ENCODE measurements at regions not wholly inside any gene's neighbourhood (a gene's known extent, or its start where the extent isn't known, plus 50 kb on each side); places are given as distances from the start of the nearest gene placed in this dataset.
A peak's percentile ranks its signal among the peaks of the same experiment; 100 is the strongest.
"Not testable (repeated sequence)": the region's sequence is repeated elsewhere in the genome, so short reads cannot be mapped to it uniquely, and the experiment has no call there.

GRCh38 chr16:59540621-59541020 is 806.5 kb upstream of the GOT2 start:
- DNase-seq (ENCODE audit: low spot score), result no peak

GRCh38 chr16:59535298-59535697 is 801.2 kb upstream of the GOT2 start:
- DNase-seq (ENCODE audit: low spot score), result no peak

- peak; percentile 22 for DNase-seq (ENCODE audit: low spot score)
These were observed 793.3 kb upstream of the GOT2 start for GRCh38 chr16:59527206-59527997.

- DNase-seq (ENCODE audit: low spot score), result no peak
These were observed 788.7 kb upstream of the GOT2 start for GRCh38 chr16:59522826-59523225.

- not testable (repeated sequence) for DNase-seq (ENCODE audit: low spot score)
These were observed 784.6 kb upstream of the GOT2 start for GRCh38 chr16:59518721-59519120.

GRCh38 chr16:59514651-59515050 is 780.5 kb upstream of the GOT2 start:
- no peak for DNase-seq (ENCODE audit: low spot score)

GRCh38 chr16:59510008-59510424 is 775.9 kb upstream of the GOT2 start:
- no peak for DNase-seq (ENCODE audit: low spot score)

GRCh38 chr16:59500601-59501000 is 766.5 kb upstream of the GOT2 start:
- DNase-seq (ENCODE audit: low spot score), result no peak

- no peak for DNase-seq (ENCODE audit: low spot score)
These were observed 753.0 kb upstream of the GOT2 start for GRCh38 chr16:59487067-59487466.

GRCh38 chr16:59484833-59485516 is 750.9 kb upstream of the GOT2 start:
- no peak for DNase-seq (ENCODE audit: low spot score)

GRCh38 chr16:59478838-59479237 is 744.7 kb upstream of the GOT2 start:
- no peak for DNase-seq (ENCODE audit: low spot score)

- no peak for DNase-seq (ENCODE audit: low spot score)
These were observed 736.4 kb upstream of the GOT2 start for GRCh38 chr16:59470556-59470955.

GRCh38 chr16:59469266-59469665 is 735.1 kb upstream of the GOT2 start:
- no peak for DNase-seq (ENCODE audit: low spot score)

GRCh38 chr16:59463776-59464175 is 729.7 kb upstream of the GOT2 start:
- DNase-seq (ENCODE audit: low spot score), result no peak

- DNase-seq (ENCODE audit: low spot score), result no peak
These were observed 725.7 kb upstream of the GOT2 start for GRCh38 chr16:59459806-59460205.

GRCh38 chr16:59455497-59455896 is 721.4 kb upstream of the GOT2 start:
- no peak for DNase-seq (ENCODE audit: low spot score)

- not testable (repeated sequence) for DNase-seq (ENCODE audit: low spot score)
These were observed 716.4 kb upstream of the GOT2 start for GRCh38 chr16:59450513-59450912.

- DNase-seq (ENCODE audit: low spot score), result no peak
These were observed 706.4 kb upstream of the GOT2 start for GRCh38 chr16:59440502-59440901.

- DNase-seq (ENCODE audit: low spot score), result no peak
These were observed 698.8 kb upstream of the GOT2 start for GRCh38 chr16:59432896-59433295.

- DNase-seq (ENCODE audit: low spot score), result no peak
These were observed 698.2 kb upstream of the GOT2 start for GRCh38 chr16:59432276-59432675.

- no peak for DNase-seq (ENCODE audit: low spot score)
These were observed 690.7 kb upstream of the GOT2 start for GRCh38 chr16:59424714-59425273.

- peak; percentile 23 for DNase-seq (ENCODE audit: low spot score)
These were observed 678.1 kb upstream of the GOT2 start for GRCh38 chr16:59411961-59412841.
